Breast epithelium (tissue), 4 donors: ENCODE measurements at regions not wholly inside any gene's neighbourhood (a gene's known extent, or its start where the extent isn't known, plus 50 kb on each side); places are given as distances from the start of the nearest gene placed in this dataset.

ENCODE experiments used
- DNase-seq, 2 donors: peaks; one replicate each; pipeline ENCODE4 v3.0.0-alpha.2; 2019; ENCODE audit warnings: low spot score in 2 of 2
- H3K27ac ChIP-seq, 2 donors: fragments of 200-600 bp; sonication (generic) in 1 of 2; one replicate each; pipeline ENCODE4 v1.5.1; 2016 to 2019; ENCODE audit warnings: mild to moderate bottlenecking in 1 of 2
- H3K27me3 ChIP-seq, 2 donors: fragments of 200-600 bp; sonication (generic) in 1 of 2; one replicate each; pipeline versions ENCODE4 v1.5.1 to v1.6.0; 2017 to 2019; ENCODE audit warnings: control low read depth in 1 of 2, mild to moderate bottlenecking in 1 of 2
- H3K36me3 ChIP-seq: fragments of 200-600 bp; one replicate; pipeline ENCODE4 v1.5.1; 2019
- H3K4me1 ChIP-seq, 2 donors: fragments of 200-600 bp; sonication (generic); one replicate each; pipeline ENCODE4 v1.5.1; 2016 to 2019; ENCODE audit warnings: control low read depth in 1 of 2
- H3K4me3 ChIP-seq, 3 donors: fragments of 200-600 bp; sonication (generic); 1 replicate in 2 of 3; 2 replicates in 1 of 3; pipeline ENCODE4 v1.5.1; 2016 to 2019; ENCODE audit warnings: mild to moderate bottlenecking in 3 of 3, moderate library complexity in 2 of 3
- H3K9me3 ChIP-seq, 2 donors: fragments of 200-600 bp; sonication (generic) in 1 of 2; one replicate each; pipeline ENCODE4 v1.5.1; 2016 to 2019; ENCODE audit warnings: control low read depth in 1 of 2
- CTCF ChIP-seq, 3 donors: fragments of 450-650 bp; IDR thresholded peaks; one replicate each; pipeline ENCODE4 v1.5.1; 2016 to 2017; ENCODE audit warnings: antibody characterized with exemption in 3 of 3, mild to moderate bottlenecking in 3 of 3, moderate library complexity in 3 of 3
- POLR2A ChIP-seq: fragments of 450-650 bp; IDR thresholded peaks from one replicate; pipeline ENCODE4 v1.6.1; 2016; ENCODE audit warnings: antibody characterized with exemption, mild to moderate bottlenecking, moderate library complexity
- POLR2AphosphoS5 ChIP-seq, 3 donors: sonication (generic); formaldehyde crosslinking; IDR thresholded peaks; one replicate each; pipeline ENCODE4 v1.6.1; 2017; ENCODE audit warnings: antibody characterized with exemption in 3 of 3
- intact Hi-C: fragments of 100-400 bp; cut with DNase I; formaldehyde crosslinking; loops from one replicate; pipeline ENCODE4 v1.15.1; 2023; ENCODE audit warnings: low total_unique reads

DNA sequence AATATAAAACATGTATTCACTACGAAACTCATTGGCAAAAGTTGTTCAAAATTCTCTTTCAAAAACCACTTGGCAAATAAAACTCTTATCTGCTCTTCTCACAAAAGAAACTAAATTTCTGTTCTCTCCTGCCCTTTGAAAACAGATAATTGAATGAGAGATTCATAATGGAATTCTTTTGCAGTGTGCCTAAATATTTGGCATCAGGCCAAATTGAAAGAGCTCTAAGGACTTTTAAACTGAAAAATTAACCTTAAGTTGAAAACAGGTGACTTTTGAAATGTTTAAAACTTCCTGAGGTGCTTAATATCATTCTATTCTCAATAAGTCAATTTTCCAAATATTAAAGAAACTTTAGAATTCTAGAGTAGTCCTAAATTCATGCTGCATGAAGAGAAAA, 136.4 kb downstream of the FSCB start:
- H3K36me3 ChIP-seq = no peaks in the 10 kb centered on the region

GRCh38 chr14:44369401-44370123, 137.5 kb downstream of the FSCB start:
- no peaks in the 10 kb centered on the region for H3K4me1 ChIP-seq
- DNase-seq = no peak
- H3K27me3 ChIP-seq = no peaks in the 10 kb centered on the region
- intact Hi-C loops = no loop called here
- H3K27ac ChIP-seq = no peak overlapping the region
- no peak for TF ChIP-seq CTCF (IDR thresholded peaks at IDR 0.05)
- TF ChIP-seq POLR2AphosphoS5 (IDR thresholded peaks at IDR 0.05) = no peak
- no peak for TF ChIP-seq POLR2A
- no peaks in the 10 kb centered on the region for H3K36me3 ChIP-seq
- no peak overlapping the region for H3K4me3 ChIP-seq
- H3K9me3 ChIP-seq = no peaks in the 10 kb centered on the region

More for the DNA sequence above, 136.4 kb downstream of the FSCB start:
- H3K4me1 ChIP-seq = no peaks in the 10 kb centered on the region
- H3K4me3 ChIP-seq = no peak overlapping the region
- intact Hi-C loops = no loop called here
- H3K27ac ChIP-seq = no peak overlapping the region
- no peak for DNase-seq
- H3K27me3 ChIP-seq = no peaks in the 10 kb centered on the region
- TF ChIP-seq POLR2AphosphoS5 (IDR thresholded peaks at IDR 0.05) = no peak
- no peak for TF ChIP-seq CTCF (IDR thresholded peaks at IDR 0.05)
- no peak for TF ChIP-seq POLR2A
- H3K9me3 ChIP-seq = no peaks in the 10 kb centered on the region

DNA sequence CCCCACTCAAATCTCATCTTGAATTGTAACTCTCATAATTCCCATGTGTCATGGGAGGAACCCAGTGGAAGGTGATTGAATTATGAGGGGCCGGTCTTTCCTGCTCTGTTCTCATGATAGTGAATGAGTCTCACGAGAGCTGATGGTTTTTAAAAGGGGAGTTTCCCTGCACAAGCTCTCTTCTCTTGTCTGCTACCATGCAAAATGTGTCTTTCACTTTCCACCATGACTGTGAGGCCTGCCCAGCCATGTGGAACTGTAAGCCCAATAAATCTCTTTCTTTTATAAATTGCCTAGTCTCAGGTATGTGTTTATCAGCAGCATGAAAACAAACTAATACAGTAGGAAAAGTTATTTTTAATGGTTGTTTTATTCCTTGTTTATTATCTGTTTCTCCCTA, 146.0 kb downstream of the FSCB start:
- intact Hi-C loops = no loop called here
- no peaks in the 10 kb centered on the region for H3K27me3 ChIP-seq
- TF ChIP-seq POLR2AphosphoS5 (IDR thresholded peaks at IDR 0.05) (no peak), CTCF (IDR thresholded peaks at IDR 0.05) (no peak), POLR2A (no peak)
- H3K36me3 ChIP-seq = no peaks in the 10 kb centered on the region
- H3K4me3 ChIP-seq = no peak overlapping the region
- no peak overlapping the region for H3K27ac ChIP-seq
- H3K4me1 ChIP-seq = no peaks in the 10 kb centered on the region
- DNase-seq = no peak
- no peaks in the 10 kb centered on the region for H3K9me3 ChIP-seq

GRCh38 chr14:44353805-44354204, 153.3 kb downstream of the FSCB start:
- TF ChIP-seq POLR2A = no peak
- TF ChIP-seq POLR2AphosphoS5 (IDR thresholded peaks at IDR 0.05) = no peak
- TF ChIP-seq CTCF (IDR thresholded peaks at IDR 0.05) = no peak
- intact Hi-C loops = no loop called here
- no peak for DNase-seq
- Histone ChIP-seq H3K27me3 (no peaks in the 10 kb centered on the region), H3K27ac (no peak overlapping the region), H3K4me1 (no peaks in the 10 kb centered on the region), H3K36me3 (no peaks in the 10 kb centered on the region), H3K9me3 (no peaks in the 10 kb centered on the region), H3K4me3 (no peak overlapping the region)

- no peak for DNase-seq
- intact Hi-C loops = no loop called here
- Histone ChIP-seq H3K4me3 (no peak overlapping the region), H3K9me3 (peaks cover 11% of the 10 kb centered on the region in 2 donors), H3K27ac (no peak overlapping the region), H3K27me3 (no peaks in the 10 kb centered on the region), H3K4me1 (no peaks in the 10 kb centered on the region), H3K36me3 (no peaks in the 10 kb centered on the region)
- no peak for TF ChIP-seq POLR2AphosphoS5 (IDR thresholded peaks at IDR 0.05)
- TF ChIP-seq POLR2A = no peak
- no peak for TF ChIP-seq CTCF (IDR thresholded peaks at IDR 0.05)
Measured at GRCh38 chr14:44352201-44352600, 154.9 kb downstream of the FSCB start.
